ENCODE measurements at regions not wholly inside any gene's neighbourhood (a gene's known extent, or its start where the extent isn't known, plus 50 kb on each side); places are given as distances from the start of the nearest gene placed in this dataset.

GRCh38 chr4:38456096-38456495 lies 207.9 kb upstream of the KLF3 start:
- TF ChIP-seq POLR2A (IDR thresholded peaks at IDR 0.05; ENCODE audit: low read depth, low read length) (no peak), RAD21 (IDR thresholded peaks at IDR 0.05; ENCODE audit: low read length) (no peak), CEBPB (IDR thresholded peaks at IDR 0.05; ENCODE audit: low read depth, low read length) (no peak), CHD1 (IDR thresholded peaks at IDR 0.05; ENCODE audit: low read depth, low read length) (no peak)
- TF ChIP-seq, protein P1, sequence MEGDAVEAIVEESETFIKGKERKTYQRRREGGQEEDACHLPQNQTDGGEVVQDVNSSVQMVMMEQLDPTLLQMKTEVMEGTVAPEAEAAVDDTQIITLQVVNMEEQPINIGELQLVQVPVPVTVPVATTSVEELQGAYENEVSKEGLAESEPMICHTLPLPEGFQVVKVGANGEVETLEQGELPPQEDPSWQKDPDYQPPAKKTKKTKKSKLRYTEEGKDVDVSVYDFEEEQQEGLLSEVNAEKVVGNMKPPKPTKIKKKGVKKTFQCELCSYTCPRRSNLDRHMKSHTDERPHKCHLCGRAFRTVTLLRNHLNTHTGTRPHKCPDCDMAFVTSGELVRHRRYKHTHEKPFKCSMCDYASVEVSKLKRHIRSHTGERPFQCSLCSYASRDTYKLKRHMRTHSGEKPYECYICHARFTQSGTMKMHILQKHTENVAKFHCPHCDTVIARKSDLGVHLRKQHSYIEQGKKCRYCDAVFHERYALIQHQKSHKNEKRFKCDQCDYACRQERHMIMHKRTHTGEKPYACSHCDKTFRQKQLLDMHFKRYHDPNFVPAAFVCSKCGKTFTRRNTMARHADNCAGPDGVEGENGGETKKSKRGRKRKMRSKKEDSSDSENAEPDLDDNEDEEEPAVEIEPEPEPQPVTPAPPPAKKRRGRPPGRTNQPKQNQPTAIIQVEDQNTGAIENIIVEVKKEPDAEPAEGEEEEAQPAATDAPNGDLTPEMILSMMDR (conservative IDR thresholded peaks at IDR 0.05; ENCODE audit: low read depth, low read length) = no peak

Data from IMR-90 (cell line).